OCI-LY3 (cell line): ENCODE measurements at regions not wholly inside any gene's neighbourhood (a gene's known extent, or its start where the extent isn't known, plus 50 kb on each side); places are given as distances from the start of the nearest gene placed in this dataset.

Source experiments
- H2AFZ ChIP-seq: fragments of 200-600, 300-600 bp; shearing (Covaris generic); 2 replicates; pipeline ENCODE4 v1.6.0; 2014; ENCODE audit warnings: antibody characterized with exemption, low read depth, low read length
- H3K27ac ChIP-seq: fragments of 200-600, 300-600 bp; sonication (generic); 2 replicates; pipeline ENCODE4 v1.5.1; 2014; ENCODE audit warnings: mild to moderate bottlenecking, low read length, moderate library complexity, mixed read lengths
- H3K27me3 ChIP-seq: fragments of 200-600, 300-600 bp; sonication (generic); 2 replicates; pipeline ENCODE4 v1.6.1; 2014; ENCODE audit warnings: low read depth, low read length, mixed read lengths
- H3K36me3 ChIP-seq: fragments of 200-600, 300-600 bp; sonication (generic); replicated peaks from 2 replicates; pipeline ENCODE3; 2014; ENCODE audit warnings: low read depth, low read length, mixed read lengths
- H3K4me1 ChIP-seq: fragments of 300-600, 200-600 bp; sonication (generic); 2 replicates; pipeline ENCODE4 v1.6.1; 2014; ENCODE audit warnings: low read length, mixed read lengths
- H3K4me2 ChIP-seq: fragments of 200-600, 300-600 bp; sonication (generic); 2 replicates; pipeline ENCODE4 v1.6.1; 2014; ENCODE audit warnings: low read length, mixed read lengths
- H3K4me3 ChIP-seq: fragments of 300-600, 200-600 bp; sonication (generic); 2 replicates; pipeline ENCODE4 v1.5.1; 2014; ENCODE audit warnings: antibody characterized with exemption, mild to moderate bottlenecking, low read length, moderate library complexity
- H3K79me2 ChIP-seq: fragments of 300-600, 200-600 bp; shearing (Covaris generic); 2 replicates; pipeline ENCODE4 v1.6.1; 2014; ENCODE audit warnings: mild to moderate bottlenecking, low read length, mixed read lengths
- H3K9ac ChIP-seq: fragments of 300-600, 200-600 bp; shearing (Covaris generic); 2 replicates; pipeline ENCODE4 v1.6.0; 2014; ENCODE audit warnings: mild to moderate bottlenecking, low read length, moderate library complexity
- H3K9me3 ChIP-seq: fragments of 200-600, 300-600 bp; shearing (Covaris generic); 2 replicates; pipeline ENCODE4 v1.6.1; 2014; ENCODE audit warnings: low read length, mixed read lengths; ENCODE audit not compliant: insufficient read depth
- H4K20me1 ChIP-seq: fragments of 200-600, 300-600 bp; sonication (generic); 2 replicates; pipeline ENCODE4 v1.6.1; 2016; ENCODE audit warnings: low read length, mixed read lengths; ENCODE audit not compliant: insufficient read depth
- EZH2phosphoT487 ChIP-seq: fragments of 200-600 bp; shearing (Covaris generic); IDR thresholded peaks from 2 replicates; pipeline ENCODE4 v1.6.1; 2018; ENCODE audit warnings: antibody characterized with exemption, mixed run types, low read depth
- TF ChIP-seq, protein P1 (sequence below): fragments of 200-600, 300-600 bp; sonication (generic); IDR thresholded peaks from 2 replicates; pipeline ENCODE4 v1.5.1; 2014; ENCODE audit warnings: antibody characterized with exemption, low read length, low read depth

DNA sequence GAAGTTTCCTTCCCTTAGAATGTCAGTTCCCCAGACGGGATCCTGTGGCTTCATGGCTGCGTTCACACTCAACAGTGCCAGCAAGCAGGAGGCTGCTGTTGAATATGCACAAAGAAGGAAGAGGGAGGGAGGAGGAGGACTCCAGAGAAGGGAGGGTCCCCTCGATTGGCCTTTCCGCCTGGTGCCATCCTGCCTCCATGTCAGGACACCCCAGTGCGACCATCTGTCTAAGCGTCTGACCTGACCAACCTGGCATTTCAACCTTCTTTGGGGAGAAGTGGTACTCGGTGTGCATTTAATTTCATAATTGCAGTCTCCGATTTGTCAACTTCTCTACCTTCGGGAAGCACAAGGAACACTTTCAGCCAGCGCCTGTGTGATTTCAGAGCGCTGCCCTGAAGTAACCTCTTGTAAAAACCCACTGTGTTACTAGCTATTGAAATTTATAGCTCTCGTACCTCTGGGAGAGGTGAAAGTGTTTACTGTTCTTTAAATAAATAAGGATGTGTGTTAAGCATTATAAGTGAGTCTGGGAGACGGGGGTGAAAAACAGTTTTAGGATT lies 1491.9 kb downstream of the TBC1D22A start:
- TF ChIP-seq, protein P1, sequence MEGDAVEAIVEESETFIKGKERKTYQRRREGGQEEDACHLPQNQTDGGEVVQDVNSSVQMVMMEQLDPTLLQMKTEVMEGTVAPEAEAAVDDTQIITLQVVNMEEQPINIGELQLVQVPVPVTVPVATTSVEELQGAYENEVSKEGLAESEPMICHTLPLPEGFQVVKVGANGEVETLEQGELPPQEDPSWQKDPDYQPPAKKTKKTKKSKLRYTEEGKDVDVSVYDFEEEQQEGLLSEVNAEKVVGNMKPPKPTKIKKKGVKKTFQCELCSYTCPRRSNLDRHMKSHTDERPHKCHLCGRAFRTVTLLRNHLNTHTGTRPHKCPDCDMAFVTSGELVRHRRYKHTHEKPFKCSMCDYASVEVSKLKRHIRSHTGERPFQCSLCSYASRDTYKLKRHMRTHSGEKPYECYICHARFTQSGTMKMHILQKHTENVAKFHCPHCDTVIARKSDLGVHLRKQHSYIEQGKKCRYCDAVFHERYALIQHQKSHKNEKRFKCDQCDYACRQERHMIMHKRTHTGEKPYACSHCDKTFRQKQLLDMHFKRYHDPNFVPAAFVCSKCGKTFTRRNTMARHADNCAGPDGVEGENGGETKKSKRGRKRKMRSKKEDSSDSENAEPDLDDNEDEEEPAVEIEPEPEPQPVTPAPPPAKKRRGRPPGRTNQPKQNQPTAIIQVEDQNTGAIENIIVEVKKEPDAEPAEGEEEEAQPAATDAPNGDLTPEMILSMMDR: no peak
- no peak for TF ChIP-seq EZH2phosphoT487
- Histone ChIP-seq H3K4me1 (peaks cover 13% of the 10 kb centered on the region), H3K27me3 (peaks cover 27% of the 10 kb centered on the region; the same call in 1 of the 2 replicates), H3K9me3 (no peaks in the 10 kb centered on the region), H3K4me2 (no peak overlapping the region), H3K4me3 (no peak overlapping the region), H3K79me2 (no peaks in the 10 kb centered on the region), H4K20me1 (no peaks in the 10 kb centered on the region), H3K36me3 (no peaks in the 10 kb centered on the region), H2AFZ (no peak overlapping the region), H3K27ac (no peak overlapping the region), H3K9ac (no peak overlapping the region)

DNA sequence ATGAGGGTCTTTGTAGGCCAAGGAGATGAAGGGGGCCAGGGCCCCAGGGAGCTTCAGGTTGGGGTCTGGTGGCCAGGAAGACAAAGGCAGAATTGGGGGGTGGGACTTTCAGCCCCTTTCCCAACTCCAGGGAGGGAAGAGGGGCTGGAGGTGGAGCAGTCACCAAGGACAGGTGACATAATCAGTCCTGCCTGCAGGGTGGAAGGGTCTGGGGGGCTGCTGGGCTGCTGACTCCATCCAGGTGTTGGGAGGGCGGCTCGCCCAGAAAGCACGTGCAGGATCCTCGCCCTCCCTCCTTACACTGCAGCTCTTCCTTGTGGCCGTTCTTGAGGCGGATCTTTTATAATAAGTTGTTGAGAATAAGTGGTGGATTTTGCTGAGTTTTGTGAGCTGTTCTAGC lies 1491.1 kb downstream of the TBC1D22A start:
- H3K4me2 ChIP-seq: no peak overlapping the region
- H3K9me3 ChIP-seq: no peaks in the 10 kb centered on the region
- H3K27me3 ChIP-seq: peaks cover 24% of the 10 kb centered on the region; the same call in 1 of the 2 replicates
- no peak overlapping the region for H3K9ac ChIP-seq
- H4K20me1 ChIP-seq: no peaks in the 10 kb centered on the region
- no peak overlapping the region for H3K4me3 ChIP-seq
- H3K36me3 ChIP-seq: no peaks in the 10 kb centered on the region
- no peak overlapping the region for H3K27ac ChIP-seq
- H2AFZ ChIP-seq: no peak overlapping the region
- TF ChIP-seq, protein P1: no peak
- TF ChIP-seq EZH2phosphoT487: no peak
- peaks cover 11% of the 10 kb centered on the region for H3K4me1 ChIP-seq
- H3K79me2 ChIP-seq: no peaks in the 10 kb centered on the region

DNA sequence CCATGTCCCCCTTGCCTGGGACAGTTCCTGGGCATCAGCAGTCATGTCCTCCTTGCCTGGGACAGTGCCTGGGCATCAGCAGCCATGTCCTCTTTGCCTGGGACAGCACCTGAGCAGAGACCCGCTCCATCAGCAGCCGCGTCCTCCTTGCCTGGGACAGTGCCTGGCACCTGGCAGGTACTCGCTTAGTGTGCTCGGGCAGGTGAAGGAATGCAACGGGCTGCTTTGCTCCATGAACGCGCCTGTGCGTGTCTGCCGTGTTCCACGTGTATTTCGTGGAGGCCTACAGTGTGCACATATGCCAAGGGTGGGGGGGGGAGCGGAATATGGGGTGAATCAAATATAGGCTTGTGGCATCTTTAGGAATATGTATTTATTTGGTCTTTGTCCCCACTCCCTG lies 1490.7 kb downstream of the TBC1D22A start:
- Histone ChIP-seq H3K9ac (no peak overlapping the region), H4K20me1 (no peaks in the 10 kb centered on the region), H3K27me3 (peaks cover 21% of the 10 kb centered on the region; the same call in 1 of the 2 replicates), H3K4me1 (peaks cover 7% of the 10 kb centered on the region), H3K4me3 (no peak overlapping the region), H3K36me3 (no peaks in the 10 kb centered on the region), H3K4me2 (no peak overlapping the region), H2AFZ (no peak overlapping the region), H3K9me3 (no peaks in the 10 kb centered on the region), H3K27ac (no peak overlapping the region), H3K79me2 (no peaks in the 10 kb centered on the region)
- TF ChIP-seq EZH2phosphoT487: no peak
- TF ChIP-seq, protein P1: no peak

DNA sequence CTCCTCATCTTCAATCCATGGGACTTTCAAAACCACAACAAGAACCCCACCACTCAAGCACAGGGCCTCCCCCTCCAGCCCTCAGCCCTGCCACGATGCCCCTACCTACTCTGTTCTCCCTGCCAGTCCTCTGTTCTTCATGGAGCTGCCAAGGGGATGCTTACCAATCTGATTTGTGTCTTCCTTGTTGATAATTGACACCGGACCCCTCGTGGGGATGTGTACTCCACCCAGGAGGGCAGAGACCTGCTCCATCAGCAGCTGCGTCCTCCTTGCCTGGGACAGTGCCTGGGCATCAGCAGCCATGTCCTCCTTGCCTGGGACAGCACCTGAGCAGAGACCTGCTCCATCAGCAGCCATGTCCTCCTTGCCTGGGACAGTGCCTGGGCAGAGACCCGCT lies 1489.2 kb downstream of the TBC1D22A start:
- no peaks in the 10 kb centered on the region for H3K9me3 ChIP-seq
- no peaks in the 10 kb centered on the region for H3K36me3 ChIP-seq
- TF ChIP-seq, protein P1: no peak
- TF ChIP-seq EZH2phosphoT487: no peak
- no peaks in the 10 kb centered on the region for H4K20me1 ChIP-seq
- H3K79me2 ChIP-seq: no peaks in the 10 kb centered on the region
- H3K27ac ChIP-seq: no peak overlapping the region
- no peak overlapping the region for H3K4me3 ChIP-seq
- no peak overlapping the region for H2AFZ ChIP-seq
- peaks cover 30% of the 10 kb centered on the region; the same call in 1 of the 2 replicates for H3K27me3 ChIP-seq
- H3K4me1 ChIP-seq: no peaks in the 10 kb centered on the region
- H3K9ac ChIP-seq: no peak overlapping the region
- H3K4me2 ChIP-seq: no peak overlapping the region
